ENCODE measurements at regions not wholly inside any gene's neighbourhood (a gene's known extent, or its start where the extent isn't known, plus 50 kb on each side); places are given as distances from the start of the nearest gene placed in this dataset.

- H3K4me3 ChIP-seq (ENCODE audit: low read length), result no peak overlapping the region
- H3K36me3 ChIP-seq (ENCODE audit: control insufficient read depth, insufficient read depth, low read length), result no peaks in the 10 kb centered on the region
- no peaks in the 10 kb centered on the region for H3K27me3 ChIP-seq (ENCODE audit: control insufficient read depth, insufficient read depth, low read length)
- H3K4me1 ChIP-seq (ENCODE audit: control insufficient read depth, insufficient read depth, low read length), result no peaks in the 10 kb centered on the region
- 73% methylated on average over 1 of the region's 4 CpGs for WGBS (ENCODE audit: insufficient coverage)
- H3K9me3 ChIP-seq (replicated peaks; ENCODE audit: control insufficient read depth, low read depth, low read length), result peaks cover 3% of the 10 kb centered on the region
- H3K27ac ChIP-seq (ENCODE audit: low read length), result no peak overlapping the region
- peak; percentile 20 for DNase-seq
Observed at GRCh38 chr4:36692586-36692985, 411.2 kb downstream of the DTHD1 start.

- no CpG with 5 or more reads among the region's 1 CpG for WGBS (ENCODE audit: insufficient coverage)
- no peak overlapping the region for H3K4me3 ChIP-seq (ENCODE audit: low read length)
- DNase-seq, result no peak
- no peaks in the 10 kb centered on the region for H3K27me3 ChIP-seq (ENCODE audit: control insufficient read depth, insufficient read depth, low read length)
- H3K9me3 ChIP-seq (replicated peaks; ENCODE audit: control insufficient read depth, low read depth, low read length), result no peaks in the 10 kb centered on the region
- no peak overlapping the region for H3K27ac ChIP-seq (ENCODE audit: low read length)
- H3K4me1 ChIP-seq (ENCODE audit: control insufficient read depth, insufficient read depth, low read length), result no peaks in the 10 kb centered on the region
- H3K36me3 ChIP-seq (ENCODE audit: control insufficient read depth, insufficient read depth, low read length), result no peaks in the 10 kb centered on the region
Observed at GRCh38 chr4:36702245-36702644, 420.8 kb downstream of the DTHD1 start.

GRCh38 chr4:36704289-36704688, 422.9 kb downstream of the DTHD1 start:
- Histone ChIP-seq H3K4me3 (ENCODE audit: low read length) (no peak overlapping the region), H3K27me3 (ENCODE audit: control insufficient read depth, insufficient read depth, low read length) (no peaks in the 10 kb centered on the region), H3K9me3 (replicated peaks; ENCODE audit: control insufficient read depth, low read depth, low read length) (no peaks in the 10 kb centered on the region), H3K27ac (ENCODE audit: low read length) (no peak overlapping the region), H3K36me3 (ENCODE audit: control insufficient read depth, insufficient read depth, low read length) (no peaks in the 10 kb centered on the region), H3K4me1 (ENCODE audit: control insufficient read depth, insufficient read depth, low read length) (no peaks in the 10 kb centered on the region)
- no peak for DNase-seq

- Histone ChIP-seq H3K4me1 (ENCODE audit: control insufficient read depth, insufficient read depth, low read length) (no peaks in the 10 kb centered on the region), H3K4me3 (ENCODE audit: low read length) (no peak overlapping the region), H3K27me3 (ENCODE audit: control insufficient read depth, insufficient read depth, low read length) (no peaks in the 10 kb centered on the region), H3K9me3 (replicated peaks; ENCODE audit: control insufficient read depth, low read depth, low read length) (no peaks in the 10 kb centered on the region), H3K36me3 (ENCODE audit: control insufficient read depth, insufficient read depth, low read length) (no peaks in the 10 kb centered on the region), H3K27ac (ENCODE audit: low read length) (no peak overlapping the region)
- 67% methylated on average over 3 of the region's 4 CpGs for WGBS (ENCODE audit: insufficient coverage)
- DNase-seq, result no peak
Observed at GRCh38 chr4:36709991-36710390, 428.6 kb downstream of the DTHD1 start.

- Histone ChIP-seq H3K27ac (ENCODE audit: low read length) (no peak overlapping the region), H3K4me3 (ENCODE audit: low read length) (no peak overlapping the region), H3K36me3 (ENCODE audit: control insufficient read depth, insufficient read depth, low read length) (no peaks in the 10 kb centered on the region), H3K9me3 (replicated peaks; ENCODE audit: control insufficient read depth, low read depth, low read length) (no peaks in the 10 kb centered on the region), H3K4me1 (ENCODE audit: control insufficient read depth, insufficient read depth, low read length) (no peaks in the 10 kb centered on the region), H3K27me3 (ENCODE audit: control insufficient read depth, insufficient read depth, low read length) (no peaks in the 10 kb centered on the region)
- DNase-seq, result no peak
Observed at GRCh38 chr4:36712013-36712412, 430.6 kb downstream of the DTHD1 start.

GRCh38 chr4:36716874-36717273, 435.5 kb downstream of the DTHD1 start:
- 100% methylated on average over 1 of the region's 4 CpGs for WGBS (ENCODE audit: insufficient coverage)
- no peaks in the 10 kb centered on the region for H3K36me3 ChIP-seq (ENCODE audit: control insufficient read depth, insufficient read depth, low read length)
- H3K27ac ChIP-seq (ENCODE audit: low read length), result no peak overlapping the region
- no peaks in the 10 kb centered on the region for H3K9me3 ChIP-seq (replicated peaks; ENCODE audit: control insufficient read depth, low read depth, low read length)
- DNase-seq, result no peak
- H3K27me3 ChIP-seq (ENCODE audit: control insufficient read depth, insufficient read depth, low read length), result no peaks in the 10 kb centered on the region
- H3K4me1 ChIP-seq (ENCODE audit: control insufficient read depth, insufficient read depth, low read length), result no peaks in the 10 kb centered on the region
- no peak overlapping the region for H3K4me3 ChIP-seq (ENCODE audit: low read length)

GRCh38 chr4:36719425-36719824, 438.0 kb downstream of the DTHD1 start:
- H3K4me1 ChIP-seq (ENCODE audit: control insufficient read depth, insufficient read depth, low read length), result no peaks in the 10 kb centered on the region
- DNase-seq, result no peak
- H3K4me3 ChIP-seq (ENCODE audit: low read length), result no peak overlapping the region
- no peaks in the 10 kb centered on the region for H3K27me3 ChIP-seq (ENCODE audit: control insufficient read depth, insufficient read depth, low read length)
- no peaks in the 10 kb centered on the region for H3K36me3 ChIP-seq (ENCODE audit: control insufficient read depth, insufficient read depth, low read length)
- 73% methylated on average over 1 of the region's 3 CpGs for WGBS (ENCODE audit: insufficient coverage)
- H3K27ac ChIP-seq (ENCODE audit: low read length), result no peak overlapping the region
- no peaks in the 10 kb centered on the region for H3K9me3 ChIP-seq (replicated peaks; ENCODE audit: control insufficient read depth, low read depth, low read length)

GRCh38 chr4:36722986-36723385, 441.6 kb downstream of the DTHD1 start:
- H3K4me1 ChIP-seq (ENCODE audit: control insufficient read depth, insufficient read depth, low read length), result no peaks in the 10 kb centered on the region
- no CpG with 5 or more reads among the region's 1 CpG for WGBS (ENCODE audit: insufficient coverage)
- H3K36me3 ChIP-seq (ENCODE audit: control insufficient read depth, insufficient read depth, low read length), result no peaks in the 10 kb centered on the region
- no peak for DNase-seq
- no peaks in the 10 kb centered on the region for H3K27me3 ChIP-seq (ENCODE audit: control insufficient read depth, insufficient read depth, low read length)
- H3K4me3 ChIP-seq (ENCODE audit: low read length), result no peak overlapping the region
- H3K27ac ChIP-seq (ENCODE audit: low read length), result no peak overlapping the region
- no peaks in the 10 kb centered on the region for H3K9me3 ChIP-seq (replicated peaks; ENCODE audit: control insufficient read depth, low read depth, low read length)

GRCh38 chr4:36734334-36734733, 452.9 kb downstream of the DTHD1 start:
- Histone ChIP-seq H3K27me3 (ENCODE audit: control insufficient read depth, insufficient read depth, low read length) (no peaks in the 10 kb centered on the region), H3K4me3 (ENCODE audit: low read length) (no peak overlapping the region), H3K27ac (ENCODE audit: low read length) (no peak overlapping the region), H3K4me1 (ENCODE audit: control insufficient read depth, insufficient read depth, low read length) (no peaks in the 10 kb centered on the region), H3K9me3 (replicated peaks; ENCODE audit: control insufficient read depth, low read depth, low read length) (peaks cover 3% of the 10 kb centered on the region), H3K36me3 (ENCODE audit: control insufficient read depth, insufficient read depth, low read length) (no peaks in the 10 kb centered on the region)
- no CpG with 5 or more reads among the region's 1 CpG for WGBS (ENCODE audit: insufficient coverage)
- no peak for DNase-seq

- H3K36me3 ChIP-seq (ENCODE audit: control insufficient read depth, insufficient read depth, low read length), result no peaks in the 10 kb centered on the region
- H3K4me3 ChIP-seq (ENCODE audit: low read length), result no peak overlapping the region
- H3K27me3 ChIP-seq (ENCODE audit: control insufficient read depth, insufficient read depth, low read length), result no peaks in the 10 kb centered on the region
- H3K9me3 ChIP-seq (replicated peaks; ENCODE audit: control insufficient read depth, low read depth, low read length), result no peaks in the 10 kb centered on the region
- no peak overlapping the region for H3K27ac ChIP-seq (ENCODE audit: low read length)
- no peaks in the 10 kb centered on the region for H3K4me1 ChIP-seq (ENCODE audit: control insufficient read depth, insufficient read depth, low read length)
- no peak for DNase-seq
- 13% methylated on average over 1 of the region's 2 CpGs for WGBS (ENCODE audit: insufficient coverage)
Observed at GRCh38 chr4:36737691-36738090, 456.3 kb downstream of the DTHD1 start.

GRCh38 chr4:36740796-36741310, 459.4 kb downstream of the DTHD1 start:
- whole genome bisulfite sequencing (ENCODE audit: insufficient coverage), result no CpG with 5 or more reads among the region's 6 CpGs
- Histone ChIP-seq H3K36me3 (ENCODE audit: control insufficient read depth, insufficient read depth, low read length) (no peaks in the 10 kb centered on the region), H3K4me1 (ENCODE audit: control insufficient read depth, insufficient read depth, low read length) (no peaks in the 10 kb centered on the region), H3K27me3 (ENCODE audit: control insufficient read depth, insufficient read depth, low read length) (no peaks in the 10 kb centered on the region), H3K27ac (ENCODE audit: low read length) (no peak overlapping the region), H3K9me3 (replicated peaks; ENCODE audit: control insufficient read depth, low read depth, low read length) (no peaks in the 10 kb centered on the region), H3K4me3 (ENCODE audit: low read length) (no peak overlapping the region)
- DNase-seq, result no peak
